Mucosa of descending colon (tissue), 3 donors: ENCODE measurements at regions not wholly inside any gene's neighbourhood (a gene's known extent, or its start where the extent isn't known, plus 50 kb on each side); places are given as distances from the start of the nearest gene placed in this dataset.

ENCODE experiments used
- ATAC-seq: fragments of 200-7000 bp; cut with Tn5 transposase; one replicate; pipeline ENCODE4 v1.9.1; 2020; ENCODE audit warnings: mild to moderate bottlenecking, moderate library complexity
- DNase-seq, 3 donors: peaks; one replicate each; pipeline ENCODE4 v3.0.0-alpha.2; 2020
- H3K36me3 ChIP-seq: fragments of 200-600 bp; one replicate; pipeline ENCODE4 v1.8.0; 2021; ENCODE audit warnings: low read depth, mild to moderate bottlenecking
- H3K4me1 ChIP-seq: fragments of 200-600 bp; one replicate; pipeline ENCODE4 v1.8.0; 2021; ENCODE audit warnings: low read depth, mild to moderate bottlenecking
- H3K4me3 ChIP-seq: fragments of 200-600 bp; one replicate; pipeline ENCODE4 v1.8.0; 2021; ENCODE audit warnings: mild to moderate bottlenecking
- H3K9me3 ChIP-seq: fragments of 200-600 bp; one replicate; pipeline ENCODE4 v1.8.0; 2021; ENCODE audit warnings: mild to moderate bottlenecking
- CTCF ChIP-seq: fragments of 200-600 bp; IDR thresholded peaks from one replicate; pipeline ENCODE4 v1.8.0; 2022; ENCODE audit warnings: antibody characterized with exemption, mild to moderate bottlenecking
- intact Hi-C, 2 donors: fragments of 100-400 bp; cut with DNase I in 1 of 2; cut with micrococcal nuclease in 1 of 2; formaldehyde crosslinking; loops; one replicate each; pipeline versions ENCODE4 v1.11.0 to v1.11.1; 2022; cut with DNase I, micrococcal nuclease
- donor health status: DM: no; HTN: no; CAD: no; lungs with moderate emphysema.
- donor health status: DM: no; HTN: no; CAD: no.
- donor health status: DM: no; HTN: yes; CAD: no.

GRCh38 chr7:46508583-46508982, 587.5 kb upstream of the IGFBP3 start:
- DNase-seq (no peak), ATAC-seq (no peak)
- H3K4me3 ChIP-seq, result no peak overlapping the region
- TF ChIP-seq CTCF, result no peak
- intact Hi-C loops, result no loop called here
- H3K9me3 ChIP-seq, result peaks cover 2% of the 10 kb centered on the region
- H3K4me1 ChIP-seq, result peaks cover 3% of the 10 kb centered on the region
- H3K36me3 ChIP-seq, result no peaks in the 10 kb centered on the region

- Histone ChIP-seq H3K4me3 (no peak overlapping the region), H3K4me1 (no peaks in the 10 kb centered on the region), H3K36me3 (no peaks in the 10 kb centered on the region), H3K9me3 (peaks cover 2% of the 10 kb centered on the region)
- intact Hi-C loops, result no loop called here
- no peak for DNase-seq
- TF ChIP-seq CTCF, result no peak
- no peak for ATAC-seq
Observed at GRCh38 chr7:46507560-46507959, 586.5 kb upstream of the IGFBP3 start.

- H3K4me3 ChIP-seq, result no peak overlapping the region
- no peaks in the 10 kb centered on the region for H3K9me3 ChIP-seq
- no peak for TF ChIP-seq CTCF
- DNase-seq (no peak), ATAC-seq (no peak)
- H3K36me3 ChIP-seq, result no peaks in the 10 kb centered on the region
- intact Hi-C loops, result no loop called here
- no peaks in the 10 kb centered on the region for H3K4me1 ChIP-seq
Observed at GRCh38 chr7:46494441-46494840, 573.4 kb upstream of the IGFBP3 start.

- DNase-seq (no peak), ATAC-seq (no peak)
- no peaks in the 10 kb centered on the region for H3K36me3 ChIP-seq
- intact Hi-C loops, result no loop called here
- no peak for TF ChIP-seq CTCF
- no peaks in the 10 kb centered on the region for H3K9me3 ChIP-seq
- H3K4me3 ChIP-seq, result no peak overlapping the region
- H3K4me1 ChIP-seq, result no peaks in the 10 kb centered on the region
Observed at GRCh38 chr7:46494028-46494427, 573.0 kb upstream of the IGFBP3 start.

- ATAC-seq (no peak), DNase-seq (no peak)
- no peaks in the 10 kb centered on the region for H3K9me3 ChIP-seq
- no peak overlapping the region for H3K4me3 ChIP-seq
- intact Hi-C loops, result no loop called here
- no peak for TF ChIP-seq CTCF
- H3K4me1 ChIP-seq, result no peaks in the 10 kb centered on the region
- no peaks in the 10 kb centered on the region for H3K36me3 ChIP-seq
Observed at GRCh38 chr7:46493196-46493595, 572.1 kb upstream of the IGFBP3 start.

GRCh38 chr7:46492466-46492865, 571.4 kb upstream of the IGFBP3 start:
- H3K9me3 ChIP-seq, result no peaks in the 10 kb centered on the region
- DNase-seq (no peak), ATAC-seq (no peak)
- TF ChIP-seq CTCF, result no peak
- no peak overlapping the region for H3K4me3 ChIP-seq
- no peaks in the 10 kb centered on the region for H3K36me3 ChIP-seq
- intact Hi-C loops, result no loop called here
- no peaks in the 10 kb centered on the region for H3K4me1 ChIP-seq
